HepG2 (cell line): ENCODE measurements at regions not wholly inside any gene's neighbourhood (a gene's known extent, or its start where the extent isn't known, plus 50 kb on each side); places are given as distances from the start of the nearest gene placed in this dataset.

ENCODE experiments used
- ARID3A ChIP-seq: IDR thresholded peaks from 2 replicates; pipeline ENCODE4 v1.6.1; 2012; ENCODE audit warnings: low read depth, low read length, improper control_type of control experiment
- RERE ChIP-seq: IDR thresholded peaks from 2 replicates; pipeline ENCODE4 v1.6.1; 2016; ENCODE audit warnings: low read depth, missing genetic modification reagents, missing compliant biosample characterization
- SKIL ChIP-seq: sonication (generic); formaldehyde crosslinking; IDR thresholded peaks from 2 replicates; pipeline ENCODE4 v1.8.0; 2022; ENCODE audit warnings: missing genetic modification reagents, mild to moderate bottlenecking, moderate library complexity, borderline replicate concordance
- ZNF556 ChIP-seq: sonication (generic); formaldehyde crosslinking; IDR thresholded peaks from 2 replicates; pipeline ENCODE4 v1.4.0; 2020; ENCODE audit warnings: mild to moderate bottlenecking, missing genetic modification reagents, borderline replicate concordance

GRCh38 chr4:42306221-42307109, 90.8 kb upstream of the SHISA3 start (continued):
- no peak for TF ChIP-seq RERE (CRISPR knock-in tag)
- no peak for TF ChIP-seq ZNF556 (CRISPR knock-in tag)
- TF ChIP-seq ARID3A, result no peak
- no peak for TF ChIP-seq SKIL (CRISPR knock-in tag)
